ENCODE measurements at regions not wholly inside any gene's neighbourhood (a gene's known extent, or its start where the extent isn't known, plus 50 kb on each side); places are given as distances from the start of the nearest gene placed in this dataset.

DNA sequence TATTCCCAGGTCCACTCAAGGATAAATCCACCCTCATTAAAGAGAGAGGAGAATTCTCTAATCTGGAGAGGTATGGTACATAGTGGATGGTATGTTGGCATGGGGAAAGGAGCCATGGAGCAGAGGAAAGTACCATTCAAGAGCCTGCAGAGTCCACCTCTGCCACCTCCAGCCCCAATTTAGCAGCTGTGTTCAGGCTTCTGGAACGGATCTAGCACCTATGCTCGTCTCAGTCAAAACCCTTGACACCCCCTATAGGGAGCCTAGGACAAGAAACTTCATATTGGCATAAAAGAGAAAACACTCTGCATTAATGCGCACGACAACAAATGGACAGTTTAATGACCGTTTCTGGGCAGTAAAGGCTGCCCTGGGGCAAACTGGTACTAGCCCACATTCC is 161.1 kb upstream of the FAM78B start:
- TF ChIP-seq, protein P1, sequence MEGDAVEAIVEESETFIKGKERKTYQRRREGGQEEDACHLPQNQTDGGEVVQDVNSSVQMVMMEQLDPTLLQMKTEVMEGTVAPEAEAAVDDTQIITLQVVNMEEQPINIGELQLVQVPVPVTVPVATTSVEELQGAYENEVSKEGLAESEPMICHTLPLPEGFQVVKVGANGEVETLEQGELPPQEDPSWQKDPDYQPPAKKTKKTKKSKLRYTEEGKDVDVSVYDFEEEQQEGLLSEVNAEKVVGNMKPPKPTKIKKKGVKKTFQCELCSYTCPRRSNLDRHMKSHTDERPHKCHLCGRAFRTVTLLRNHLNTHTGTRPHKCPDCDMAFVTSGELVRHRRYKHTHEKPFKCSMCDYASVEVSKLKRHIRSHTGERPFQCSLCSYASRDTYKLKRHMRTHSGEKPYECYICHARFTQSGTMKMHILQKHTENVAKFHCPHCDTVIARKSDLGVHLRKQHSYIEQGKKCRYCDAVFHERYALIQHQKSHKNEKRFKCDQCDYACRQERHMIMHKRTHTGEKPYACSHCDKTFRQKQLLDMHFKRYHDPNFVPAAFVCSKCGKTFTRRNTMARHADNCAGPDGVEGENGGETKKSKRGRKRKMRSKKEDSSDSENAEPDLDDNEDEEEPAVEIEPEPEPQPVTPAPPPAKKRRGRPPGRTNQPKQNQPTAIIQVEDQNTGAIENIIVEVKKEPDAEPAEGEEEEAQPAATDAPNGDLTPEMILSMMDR (optimal IDR thresholded peaks at IDR 0.05 in 1 of 3, IDR thresholded peaks at IDR 0.05 in 1 of 3, conservative IDR thresholded peaks at IDR 0.05 in 1 of 3; ENCODE audit: extremely low read depth in 1 of 3, insufficient read depth in 2 of 3, low read length in 3 of 3) = no peak
- TF ChIP-seq EZH2 (IDR thresholded peaks at IDR 0.05; ENCODE audit: low read length) = no peak
